WI38 (cell line): ENCODE measurements at regions not wholly inside any gene's neighbourhood (a gene's known extent, or its start where the extent isn't known, plus 50 kb on each side); places are given as distances from the start of the nearest gene placed in this dataset.

Experiments used
- H3K4me3 ChIP-seq: 2 replicates; pipeline ENCODE4 v1.5.1; 2011; ENCODE audit warnings: low read depth, mild to moderate bottlenecking, control low read depth, low read length
- TF ChIP-seq, protein P1 (sequence below): IDR thresholded peaks from 2 replicates; pipeline ENCODE4 v1.5.1; 2012; ENCODE audit warnings: low read depth, mild to moderate bottlenecking, control low read depth, low read length

DNA sequence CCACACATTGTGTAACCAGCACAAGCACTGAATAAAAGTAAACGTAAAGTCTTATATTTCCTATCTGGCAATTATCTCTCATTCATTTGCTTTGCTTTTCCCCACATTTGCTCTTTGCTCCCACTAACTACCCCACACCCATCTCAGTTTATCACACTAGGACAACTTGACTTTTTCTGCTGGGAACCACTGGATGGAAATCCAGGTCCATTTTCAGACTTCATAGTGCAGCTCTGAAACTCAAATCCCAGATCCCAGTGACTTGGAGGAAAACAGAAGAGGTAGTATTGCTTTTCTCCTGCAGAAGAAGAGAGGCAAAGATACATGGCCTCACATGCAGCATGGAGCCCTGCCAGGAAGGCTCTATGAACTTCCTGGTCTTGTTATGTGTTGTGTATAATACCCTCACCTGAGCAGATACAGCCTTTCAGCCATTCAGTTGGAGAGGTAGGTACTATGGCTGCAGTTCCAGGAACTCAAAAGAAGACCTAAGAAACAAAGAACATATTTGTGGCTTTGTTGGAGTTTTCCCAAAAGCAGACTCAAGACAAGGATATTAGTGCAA lies 90.0 kb upstream of the NIPBL start:
- TF ChIP-seq, protein P1, sequence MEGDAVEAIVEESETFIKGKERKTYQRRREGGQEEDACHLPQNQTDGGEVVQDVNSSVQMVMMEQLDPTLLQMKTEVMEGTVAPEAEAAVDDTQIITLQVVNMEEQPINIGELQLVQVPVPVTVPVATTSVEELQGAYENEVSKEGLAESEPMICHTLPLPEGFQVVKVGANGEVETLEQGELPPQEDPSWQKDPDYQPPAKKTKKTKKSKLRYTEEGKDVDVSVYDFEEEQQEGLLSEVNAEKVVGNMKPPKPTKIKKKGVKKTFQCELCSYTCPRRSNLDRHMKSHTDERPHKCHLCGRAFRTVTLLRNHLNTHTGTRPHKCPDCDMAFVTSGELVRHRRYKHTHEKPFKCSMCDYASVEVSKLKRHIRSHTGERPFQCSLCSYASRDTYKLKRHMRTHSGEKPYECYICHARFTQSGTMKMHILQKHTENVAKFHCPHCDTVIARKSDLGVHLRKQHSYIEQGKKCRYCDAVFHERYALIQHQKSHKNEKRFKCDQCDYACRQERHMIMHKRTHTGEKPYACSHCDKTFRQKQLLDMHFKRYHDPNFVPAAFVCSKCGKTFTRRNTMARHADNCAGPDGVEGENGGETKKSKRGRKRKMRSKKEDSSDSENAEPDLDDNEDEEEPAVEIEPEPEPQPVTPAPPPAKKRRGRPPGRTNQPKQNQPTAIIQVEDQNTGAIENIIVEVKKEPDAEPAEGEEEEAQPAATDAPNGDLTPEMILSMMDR = no peak
- no peak overlapping the region for H3K4me3 ChIP-seq

DNA sequence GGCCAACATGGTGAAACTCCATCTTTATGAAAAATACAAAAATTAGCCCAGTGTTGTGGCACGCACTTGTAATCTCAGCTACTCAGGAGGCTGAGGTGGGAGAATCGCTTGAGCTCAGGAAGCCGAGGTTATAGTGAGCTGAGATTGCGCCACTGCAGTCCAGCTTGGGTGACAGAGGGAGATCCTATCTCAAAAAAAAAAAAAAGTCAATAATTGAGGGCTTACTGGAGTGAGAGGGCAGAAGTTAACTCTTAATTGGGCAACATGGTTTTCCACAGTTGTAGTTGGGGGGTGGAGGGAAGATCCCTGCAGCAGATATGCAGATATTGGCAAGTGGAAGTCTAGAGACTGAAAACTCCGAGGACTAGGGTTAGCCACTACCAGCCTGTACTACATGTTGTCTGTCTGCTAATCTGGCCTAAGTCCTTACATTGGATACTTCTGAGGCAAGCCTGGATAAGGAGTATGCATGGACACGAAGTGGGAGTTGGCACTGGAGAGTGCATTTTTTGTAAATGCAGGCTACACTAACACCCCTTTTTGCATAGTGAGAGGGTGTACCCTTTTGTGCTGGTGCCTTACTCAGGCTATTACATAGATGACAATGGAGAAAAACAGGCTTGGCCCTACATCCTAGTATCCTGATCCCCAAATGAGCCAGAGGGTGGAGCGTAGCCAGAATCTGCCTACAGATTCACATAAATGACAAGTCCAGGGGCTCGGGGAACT lies 89.0 kb upstream of the NIPBL start:
- H3K4me3 ChIP-seq = no peak overlapping the region
- TF ChIP-seq, protein P1 = no peak

DNA sequence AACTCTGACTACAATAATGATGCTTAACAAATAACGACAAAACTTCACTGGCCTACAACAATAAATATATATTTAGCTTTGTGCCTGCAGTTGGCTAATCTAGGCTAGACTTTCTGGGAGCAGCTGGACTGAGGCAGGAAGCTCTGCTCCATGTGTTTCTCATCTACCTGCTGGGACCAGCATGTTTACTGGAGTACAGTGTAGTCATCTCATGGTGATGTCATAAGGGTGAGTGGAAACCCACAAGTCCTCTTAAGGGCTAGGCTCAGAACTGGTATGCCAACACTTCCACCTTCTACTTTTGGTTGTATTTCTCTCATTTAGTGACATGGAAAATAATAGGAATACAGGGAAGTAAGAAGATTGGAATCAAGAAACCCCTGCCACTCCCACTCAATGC lies 85.7 kb upstream of the NIPBL start:
- TF ChIP-seq, protein P1 = no peak
- H3K4me3 ChIP-seq = no peak overlapping the region

DNA sequence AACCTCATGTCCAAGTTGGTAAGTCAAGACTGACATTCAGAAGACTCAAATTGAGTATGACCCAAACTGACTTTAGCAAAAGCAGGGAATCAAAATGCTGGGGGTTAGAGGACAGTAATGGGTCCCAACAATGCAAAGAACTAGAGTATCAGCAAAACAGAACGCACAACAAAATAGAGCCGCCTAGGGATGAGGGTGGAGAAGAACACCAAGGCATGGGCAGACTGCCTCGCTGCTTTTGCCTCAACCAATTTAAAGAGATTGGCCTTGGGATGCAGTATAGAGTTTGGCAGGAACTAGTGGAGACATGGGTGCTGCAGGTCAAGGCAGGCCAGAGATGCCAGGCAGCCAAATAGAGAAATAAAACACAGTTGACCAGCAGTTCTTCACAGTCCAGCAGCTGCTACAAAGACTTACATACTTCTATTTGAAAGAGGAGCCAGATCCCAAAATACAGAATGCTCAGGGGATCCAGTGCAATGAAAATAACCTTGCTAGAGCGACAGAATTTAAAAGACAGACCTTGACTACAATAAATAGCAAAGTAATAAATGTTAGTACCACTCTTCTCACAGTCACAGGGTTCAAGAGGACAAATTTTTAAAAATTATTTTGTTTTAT lies 83.9 kb upstream of the NIPBL start:
- no peak overlapping the region for H3K4me3 ChIP-seq
- TF ChIP-seq, protein P1 = no peak

DNA sequence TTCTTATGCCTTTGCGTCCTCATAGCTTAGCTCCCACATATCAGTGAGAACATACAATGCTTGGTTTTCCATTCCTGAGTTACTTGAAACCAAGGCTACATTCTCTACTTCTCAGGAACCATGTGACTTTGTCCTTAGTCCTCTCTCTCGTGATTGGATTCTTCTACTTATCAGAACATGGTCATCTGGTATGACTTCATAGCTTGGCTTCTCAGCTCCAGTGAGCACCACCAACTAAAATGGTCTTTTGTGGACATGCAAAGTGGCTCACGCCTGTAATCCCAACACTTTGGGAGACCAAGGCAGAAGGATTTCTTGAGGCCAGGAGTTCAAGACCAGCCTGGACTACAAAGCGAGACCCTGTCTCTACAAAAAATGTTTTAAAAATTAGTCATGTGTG lies 81.2 kb upstream of the NIPBL start:
- TF ChIP-seq, protein P1 = no peak

DNA sequence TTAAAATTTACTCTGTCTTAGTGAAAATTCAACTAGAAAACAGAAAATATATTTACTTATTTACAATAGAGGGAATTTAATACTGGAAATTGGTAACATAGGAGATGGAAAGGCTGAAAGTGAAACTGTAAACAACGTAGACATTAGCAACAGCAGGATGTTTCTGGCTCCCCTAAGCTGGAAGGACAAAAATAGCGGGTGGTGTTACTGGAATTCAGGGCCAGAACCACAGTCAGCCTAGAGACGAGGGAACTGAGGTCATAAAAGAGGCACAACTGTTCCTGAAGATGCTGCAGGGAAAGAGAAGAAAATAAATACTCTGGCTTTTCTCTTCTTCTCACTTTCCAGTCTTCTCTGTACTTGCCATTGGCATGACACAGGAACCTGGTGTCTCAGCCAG lies 80.4 kb upstream of the NIPBL start:
- TF ChIP-seq, protein P1 = no peak
- no peak overlapping the region for H3K4me3 ChIP-seq

More for the DNA sequence above, 81.2 kb upstream of the NIPBL start:
- no peak overlapping the region for H3K4me3 ChIP-seq

DNA sequence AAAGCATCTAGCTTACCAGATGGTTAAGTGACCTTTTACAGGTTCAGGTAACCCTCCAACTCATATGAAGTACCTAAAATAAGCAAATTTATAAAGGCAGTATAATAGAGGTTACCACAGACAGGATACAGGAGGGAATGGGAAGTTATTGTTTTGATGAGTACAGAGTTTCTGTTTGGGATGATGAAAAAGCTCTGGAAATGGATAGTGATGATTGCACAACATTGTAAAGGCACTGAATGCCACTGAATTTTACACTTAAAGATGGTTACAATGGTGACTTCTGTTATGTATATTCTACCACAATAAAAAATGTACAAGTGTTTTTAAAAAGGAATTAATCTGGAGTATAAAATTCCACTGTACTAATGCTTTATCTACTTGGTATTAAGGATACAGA lies 75.0 kb upstream of the NIPBL start:
- TF ChIP-seq, protein P1 = no peak
- H3K4me3 ChIP-seq = no peak overlapping the region
